ENCODE measurements at regions not wholly inside any gene's neighbourhood (a gene's known extent, or its start where the extent isn't known, plus 50 kb on each side); places are given as distances from the start of the nearest gene placed in this dataset.

DNA sequence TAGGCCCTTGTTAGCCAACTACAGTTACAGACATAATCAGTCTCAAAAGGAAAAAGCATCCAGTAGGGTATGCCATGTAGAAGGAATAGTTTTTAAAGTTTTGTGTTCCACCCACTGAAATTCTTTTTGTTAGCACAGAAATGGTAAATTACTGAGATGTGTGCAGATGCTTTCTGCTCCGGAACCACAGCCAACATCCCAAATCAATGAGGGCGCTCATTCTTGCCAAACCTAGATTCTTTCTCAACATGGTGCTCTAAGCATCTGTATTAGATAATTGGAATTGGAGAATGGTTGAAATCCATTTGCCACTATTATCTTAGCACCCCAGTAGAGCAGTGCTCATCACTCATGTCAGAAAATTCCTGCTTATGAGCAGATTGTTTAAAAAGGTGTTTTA, 127.8 kb downstream of the SEC61B start:
- no peak for TF ChIP-seq POLR2A (IDR thresholded peaks at IDR 0.05)
- no peak for TF ChIP-seq CTCF (IDR thresholded peaks at IDR 0.05)

Data from uterus (tissue), 2 donors.